Thyroid gland (tissue), 4 donors: ENCODE measurements at regions not wholly inside any gene's neighbourhood (a gene's known extent, or its start where the extent isn't known, plus 50 kb on each side); places are given as distances from the start of the nearest gene placed in this dataset.

Experiments used
- DNase-seq, 2 donors: peaks; one replicate each; pipeline ENCODE4 v3.0.0-alpha.2; 2019
- H3K27ac ChIP-seq, 3 donors: fragments of 200-600 bp; sonication (generic); 1 replicate in 2 of 3; 2 replicates in 1 of 3; pipeline ENCODE4 v1.5.1; 2016 to 2019; ENCODE audit warnings: mild to moderate bottlenecking in 1 of 3, moderate library complexity in 1 of 3
- H3K27me3 ChIP-seq: fragments of 200-600 bp; sonication (generic); one replicate; pipeline ENCODE4 v1.5.1; 2019
- H3K36me3 ChIP-seq, 2 donors: fragments of 200-600 bp; sonication (generic); one replicate each; pipeline ENCODE4 v1.5.1; 2016 to 2019
- H3K4me1 ChIP-seq, 2 donors: fragments of 200-600 bp; sonication (generic); one replicate each; pipeline ENCODE4 v1.5.1; 2017 to 2019
- H3K4me3 ChIP-seq, 3 donors: fragments of 200-600 bp; sonication (generic); replicated peaks in 1 of 3; 1 replicate in 2 of 3; 2 replicates in 1 of 3; pipeline ENCODE4 v1.5.1; 2016; ENCODE audit warnings: mild to moderate bottlenecking in 1 of 3
- H3K9me3 ChIP-seq: fragments of 200-600 bp; sonication (generic); one replicate; pipeline ENCODE4 v1.5.1; 2017
- CTCF ChIP-seq, 6 experiments: fragments of 200-600 bp in 3 of 6; fragments of 450-650 bp in 3 of 6; sonication (generic) in 3 of 6; IDR thresholded peaks; one replicate each; pipeline ENCODE4 v1.5.1; 2016 to 2019; ENCODE audit warnings: antibody characterized with exemption in 6 of 6, mild to moderate bottlenecking in 2 of 6, inconsistent platforms in 1 of 6, moderate library complexity in 1 of 6
- POLR2A ChIP-seq, 2 donors: fragments of 450-650 bp; IDR thresholded peaks; one replicate each; pipeline ENCODE4 v1.6.1; 2017; ENCODE audit warnings: antibody characterized with exemption in 2 of 2, mild to moderate bottlenecking in 2 of 2, moderate library complexity in 1 of 2
- WGBS, 2 donors: methylation state at CpG; one replicate each; pipeline ENCODE4 v1.1.5; 2017; 5-methylcytosine and 5-hydroxymethylcytosine counted together
- intact Hi-C: fragments of 100-400 bp; cut with DNase I; formaldehyde crosslinking; loops from one replicate; pipeline ENCODE4 v1.15.1; 2023

GRCh38 chr10:35885076-35885475, 243.0 kb upstream of the FZD8 start:
- H3K4me1 ChIP-seq = no peaks in the 10 kb centered on the region
- H3K9me3 ChIP-seq = no peaks in the 10 kb centered on the region
- H3K36me3 ChIP-seq = no peaks in the 10 kb centered on the region
- TF ChIP-seq POLR2A (IDR thresholded peaks at IDR 0.05) = no peak
- TF ChIP-seq CTCF (IDR thresholded peaks at IDR 0.05) = no peak
- H3K27me3 ChIP-seq = no peaks in the 10 kb centered on the region
- intact Hi-C loops = no loop called here
- no peak overlapping the region for H3K4me3 ChIP-seq
- WGBS, 2 donors = 92 to 95% methylated on average over 5 of the region's 5 CpGs
- no peak overlapping the region for H3K27ac ChIP-seq
- no peak for DNase-seq

GRCh38 chr10:35884657-35885071, 242.6 kb upstream of the FZD8 start:
- intact Hi-C loops = no loop called here
- Histone ChIP-seq H3K4me1 (no peaks in the 10 kb centered on the region), H3K27me3 (no peaks in the 10 kb centered on the region), H3K4me3 (no peak overlapping the region), H3K36me3 (no peaks in the 10 kb centered on the region), H3K27ac (no peak overlapping the region), H3K9me3 (no peaks in the 10 kb centered on the region)
- no peak for TF ChIP-seq CTCF (IDR thresholded peaks at IDR 0.05)
- no peak for TF ChIP-seq POLR2A (IDR thresholded peaks at IDR 0.05)
- WGBS, 2 donors = 87 to 88% methylated on average over 6 to 9 of the region's 9 CpGs
- no peak for DNase-seq

- 93% methylated on average over 9 of the region's 9 CpGs for WGBS, 2 donors
- H3K4me3 ChIP-seq = no peak overlapping the region
- H3K27me3 ChIP-seq = no peaks in the 10 kb centered on the region
- no peak for TF ChIP-seq POLR2A (IDR thresholded peaks at IDR 0.05)
- TF ChIP-seq CTCF (IDR thresholded peaks at IDR 0.05) = no peak
- H3K27ac ChIP-seq = no peak overlapping the region
- no peaks in the 10 kb centered on the region for H3K4me1 ChIP-seq
- intact Hi-C loops = no loop called here
- no peaks in the 10 kb centered on the region for H3K36me3 ChIP-seq
- H3K9me3 ChIP-seq = no peaks in the 10 kb centered on the region
- no peak for DNase-seq
Observed at GRCh38 chr10:35882422-35883150, 240.5 kb upstream of the FZD8 start.

GRCh38 chr10:35881320-35881719, 239.2 kb upstream of the FZD8 start:
- 96 to 98% methylated on average over 2 of the region's 2 CpGs for WGBS, 2 donors
- H3K36me3 ChIP-seq = no peaks in the 10 kb centered on the region
- no peak for DNase-seq
- intact Hi-C loops = no loop called here
- H3K27me3 ChIP-seq = no peaks in the 10 kb centered on the region
- TF ChIP-seq POLR2A (IDR thresholded peaks at IDR 0.05) (no peak), CTCF (IDR thresholded peaks at IDR 0.05) (no peak)
- no peak overlapping the region for H3K4me3 ChIP-seq
- H3K9me3 ChIP-seq = no peaks in the 10 kb centered on the region
- no peaks in the 10 kb centered on the region for H3K4me1 ChIP-seq
- no peak overlapping the region for H3K27ac ChIP-seq

- DNase-seq = no peak
- whole genome bisulfite sequencing, 2 donors = 88 to 89% methylated on average over 4 of the region's 4 CpGs
- H3K4me1 ChIP-seq = peaks cover 0 to 14% of the 10 kb centered on the region in 2 donors
Observed at GRCh38 chr10:35876248-35876647, 234.2 kb upstream of the FZD8 start.

More at GRCh38 chr10:35876248-35876647, 234.2 kb upstream of the FZD8 start:
- Histone ChIP-seq H3K36me3 (no peaks in the 10 kb centered on the region), H3K9me3 (no peaks in the 10 kb centered on the region), H3K27ac (no peak overlapping the region), H3K4me3 (no peak overlapping the region), H3K27me3 (no peaks in the 10 kb centered on the region)
- intact Hi-C loops = no loop called here
- TF ChIP-seq POLR2A (IDR thresholded peaks at IDR 0.05) = no peak
- TF ChIP-seq CTCF (IDR thresholded peaks at IDR 0.05) = no peak
